ENCODE measurements at regions not wholly inside any gene's neighbourhood (a gene's known extent, or its start where the extent isn't known, plus 50 kb on each side); places are given as distances from the start of the nearest gene placed in this dataset.

DNA sequence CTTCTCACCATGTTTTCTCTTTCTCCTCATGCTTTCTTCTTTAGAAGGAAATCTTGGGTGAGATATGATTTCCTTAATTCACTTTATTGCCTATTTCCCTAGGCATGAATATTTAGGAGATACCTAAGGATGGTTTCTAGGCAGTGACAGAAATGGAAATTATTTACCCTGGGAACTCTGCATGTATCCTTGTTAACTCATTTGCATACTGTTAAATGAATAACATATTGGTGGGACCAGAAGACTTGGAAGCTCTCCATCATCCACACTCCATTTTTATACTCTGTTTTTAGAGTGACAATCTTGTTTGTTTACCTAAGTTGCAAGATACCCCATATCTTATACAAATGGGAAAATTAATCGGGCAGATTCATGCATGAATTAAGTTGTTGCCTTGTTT is 285.7 kb downstream of the RNF144B start:
- DNase-seq (ENCODE audit: low read depth), result no peak

DNA sequence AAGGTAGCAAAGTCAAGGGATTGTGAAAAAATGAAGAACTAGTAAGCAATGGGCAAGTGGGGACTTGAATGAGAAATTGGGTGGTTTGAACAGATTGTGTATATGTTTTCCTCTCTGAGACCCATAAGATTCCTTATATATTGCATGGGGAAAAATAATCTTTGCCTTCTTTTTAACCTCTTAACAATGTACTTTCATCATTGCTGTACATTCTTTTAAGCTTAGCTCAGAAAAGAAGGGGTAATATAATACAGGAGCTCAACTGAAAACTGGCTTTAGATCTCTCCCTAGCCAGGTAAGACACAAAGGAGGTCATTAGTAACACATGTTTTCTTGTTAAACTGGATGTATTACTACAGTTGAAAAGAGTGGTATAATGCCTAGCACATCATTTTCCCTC is 287.2 kb downstream of the RNF144B start:
- no peak for DNase-seq (ENCODE audit: low read depth)

- DNase-seq (ENCODE audit: low read depth), result no peak
These were observed 288.7 kb downstream of the RNF144B start for GRCh38 chr6:18675881-18676280.

DNA sequence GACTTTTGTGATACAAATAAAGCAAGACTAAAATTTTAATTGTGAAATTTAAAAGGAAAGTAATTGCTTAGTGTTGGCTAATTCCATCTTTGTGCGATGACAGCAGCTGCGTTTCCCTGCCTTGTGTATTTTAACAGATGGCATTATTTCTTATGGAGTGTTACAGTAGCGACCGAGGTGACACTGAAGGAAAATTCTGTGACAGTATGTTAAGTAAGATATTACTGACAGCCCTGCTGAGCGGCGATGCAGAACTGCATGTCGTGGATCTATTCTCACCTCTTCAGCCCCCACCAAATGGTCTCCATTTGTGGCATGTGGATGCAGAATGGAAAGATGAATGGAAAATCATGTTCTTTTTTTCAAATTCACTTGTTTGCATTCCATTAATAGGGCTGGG is 289.4 kb downstream of the RNF144B start:
- no peak for DNase-seq (ENCODE audit: low read depth)

GRCh38 chr6:18680842-18681241 is 293.7 kb downstream of the RNF144B start:
- DNase-seq (ENCODE audit: low read depth), result no peak

- DNase-seq (ENCODE audit: low read depth), result no peak
These were observed 294.8 kb downstream of the RNF144B start for GRCh38 chr6:18681832-18682503.

- DNase-seq (ENCODE audit: low read depth), result no peak
These were observed 297.2 kb downstream of the RNF144B start for GRCh38 chr6:18684343-18684742.

- DNase-seq (ENCODE audit: low read depth), result no peak
These were observed 306.0 kb downstream of the RNF144B start for GRCh38 chr6:18692929-18693685.

DNA sequence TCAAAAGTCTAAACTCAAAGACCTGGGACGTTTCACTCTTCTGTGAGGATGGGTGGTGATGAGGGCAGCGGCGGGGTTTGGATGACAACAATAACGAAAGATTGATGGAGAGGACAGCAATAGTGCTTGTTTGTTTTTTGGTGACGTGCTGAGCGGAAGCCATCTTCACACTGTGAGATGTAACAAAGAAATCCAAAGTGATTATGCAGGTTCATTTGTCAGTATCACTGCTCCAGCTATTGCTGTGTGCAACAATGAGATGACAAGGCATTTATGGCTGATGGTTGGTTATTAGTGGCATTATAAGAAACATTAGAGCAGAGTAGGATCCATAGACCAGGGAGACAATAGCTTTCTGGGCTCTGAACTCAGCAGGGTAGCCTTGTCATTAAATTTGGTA is 306.7 kb downstream of the RNF144B start:
- no peak for DNase-seq (ENCODE audit: low read depth)

DNA sequence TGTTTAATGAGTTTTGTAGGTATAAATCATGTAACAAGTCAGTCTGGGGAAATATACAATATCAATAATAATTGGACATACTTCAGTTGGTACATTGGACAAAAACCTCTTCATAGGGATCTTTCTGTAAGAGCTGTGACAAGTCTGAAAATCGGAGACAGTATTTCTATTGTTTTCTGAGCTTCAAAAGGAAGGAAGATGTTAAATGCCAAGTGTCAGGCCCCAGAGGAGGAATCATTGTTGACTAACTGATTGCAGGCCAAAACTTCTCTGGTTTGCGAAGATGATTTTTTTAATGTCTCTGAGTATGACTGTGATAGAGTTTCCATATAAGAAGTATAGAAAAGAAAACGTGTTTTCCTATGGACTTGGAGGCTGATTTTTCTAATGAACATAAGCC is 316.4 kb downstream of the RNF144B start:
- DNase-seq (ENCODE audit: low read depth), result no peak

DNA sequence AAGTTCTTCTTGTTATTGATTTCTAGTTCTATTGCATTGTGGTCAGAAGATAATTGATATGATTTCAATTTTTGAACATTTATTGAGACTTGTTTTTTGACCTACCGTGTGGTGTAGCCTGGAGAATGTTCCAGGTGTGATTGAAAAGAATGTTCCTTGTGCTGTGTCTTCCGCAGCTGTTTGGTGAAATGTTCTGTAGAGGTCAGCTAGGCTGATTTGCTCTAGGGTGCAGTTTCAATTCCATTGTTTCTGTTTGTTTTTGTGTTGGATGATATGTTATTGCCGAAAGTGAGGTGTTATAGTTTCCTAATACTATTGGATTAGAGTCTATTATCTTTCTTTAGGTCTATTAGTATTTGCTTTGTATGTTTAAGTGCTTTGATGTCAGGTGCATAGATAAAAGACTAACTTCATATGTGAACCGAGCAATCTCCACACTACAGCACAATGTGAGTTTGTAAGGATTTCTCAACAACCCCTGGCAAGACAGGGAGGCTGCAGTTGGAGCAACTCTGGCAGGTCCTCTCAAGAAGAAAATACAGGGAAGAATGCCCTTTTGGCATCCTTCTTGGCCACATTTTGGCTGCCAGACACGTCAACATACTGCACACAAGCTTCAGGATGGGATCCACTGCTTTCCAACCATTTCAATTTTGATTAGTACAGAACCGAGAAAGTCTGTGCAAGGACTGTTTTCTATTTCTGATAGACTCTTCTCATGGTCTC is 320.7 kb downstream of the RNF144B start:
- DNase-seq (ENCODE audit: low read depth), result no peak

- DNase-seq (ENCODE audit: low read depth), result no peak
These were observed 325.4 kb downstream of the RNF144B start for GRCh38 chr6:18712595-18712994.

GRCh38 chr6:18720075-18720474 is 332.9 kb downstream of the RNF144B start:
- no peak for DNase-seq (ENCODE audit: low read depth)

DNA sequence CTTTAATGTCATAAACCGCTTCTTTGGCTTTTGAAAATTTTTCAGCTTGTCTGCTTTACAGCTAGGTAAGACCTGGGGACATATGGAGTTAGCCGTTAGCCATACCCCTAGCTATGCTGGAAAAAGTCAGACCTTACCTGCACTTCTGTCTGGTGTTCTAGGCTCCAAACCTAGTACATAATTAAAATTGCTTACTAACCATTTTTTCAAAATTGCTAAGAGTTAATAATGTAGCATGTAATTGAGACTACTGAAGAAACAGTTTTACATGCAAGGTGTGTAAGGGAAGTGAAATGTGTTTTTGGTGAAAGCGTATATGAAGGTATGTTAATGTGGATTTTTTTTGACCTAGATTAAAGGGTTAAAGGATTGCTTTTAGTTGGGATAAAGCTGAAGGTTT is 336.9 kb downstream of the RNF144B start:
- no peak for DNase-seq (ENCODE audit: low read depth)

- no peak for DNase-seq (ENCODE audit: low read depth)
These were observed 338.3 kb downstream of the RNF144B start for GRCh38 chr6:18725449-18725848.

DNA sequence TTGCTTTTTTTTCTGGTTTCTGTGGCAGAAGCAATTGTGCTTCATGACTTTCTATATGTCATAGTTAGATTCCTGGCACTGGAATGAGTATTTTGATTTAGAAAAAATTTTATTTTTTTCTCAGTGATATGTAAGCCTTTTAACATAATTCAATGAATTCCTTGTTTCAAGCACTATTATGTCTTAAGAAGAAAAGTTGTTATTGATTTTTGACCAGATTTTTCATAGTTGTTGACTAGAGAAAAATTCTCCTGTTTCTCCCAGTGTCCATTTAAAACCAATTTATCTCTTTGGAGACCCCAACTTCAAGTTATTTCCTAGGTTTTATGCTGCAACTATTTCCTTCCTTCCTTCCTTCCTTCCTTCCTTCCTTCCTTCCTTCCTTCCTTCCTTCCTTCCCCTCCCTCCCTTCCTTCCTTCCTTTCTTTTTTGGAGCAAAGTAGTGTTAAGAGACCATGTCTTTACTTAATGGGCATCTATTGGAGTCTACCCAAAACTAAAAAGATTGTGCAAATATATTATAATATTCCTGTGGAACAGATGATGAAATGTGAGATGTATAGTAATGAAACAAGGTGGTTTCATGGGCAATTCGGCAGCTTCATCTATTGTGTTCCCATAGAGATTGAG is 346.9 kb downstream of the RNF144B start:
- no peak for DNase-seq (ENCODE audit: low read depth)

- no peak for DNase-seq (ENCODE audit: low read depth)
These were observed 354.6 kb downstream of the RNF144B start for GRCh38 chr6:18741741-18742140.

- no peak for DNase-seq (ENCODE audit: low read depth)
These were observed 355.3 kb downstream of the RNF144B start for GRCh38 chr6:18742406-18742805.

- DNase-seq (ENCODE audit: low read depth), result no peak
These were observed 359.6 kb downstream of the RNF144B start for GRCh38 chr6:18746727-18747126.

DNA sequence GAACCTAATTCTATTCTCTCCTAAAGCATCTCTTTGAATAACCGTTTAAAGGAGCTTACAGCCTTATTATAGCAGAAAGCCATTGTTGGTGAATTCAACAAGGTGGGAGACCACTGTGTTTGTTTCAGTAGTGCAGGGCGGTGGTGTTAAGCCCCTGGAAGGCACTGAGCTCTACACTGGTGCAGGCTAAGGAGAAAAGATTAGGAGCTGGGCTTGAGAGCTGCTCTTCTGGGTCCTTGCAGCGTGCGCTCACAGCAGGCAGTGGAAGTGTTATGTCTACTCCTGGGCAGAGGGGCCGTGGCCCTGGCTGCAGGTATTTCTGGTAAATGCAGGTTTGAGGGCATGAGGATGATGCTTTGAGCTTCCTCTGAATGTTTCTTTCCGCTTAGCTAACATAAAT is 361.2 kb downstream of the RNF144B start:
- DNase-seq (ENCODE audit: low read depth), result no peak

GRCh38 chr6:18752278-18753068 is 365.3 kb downstream of the RNF144B start:
- no peak for DNase-seq (ENCODE audit: low read depth)

DNA sequence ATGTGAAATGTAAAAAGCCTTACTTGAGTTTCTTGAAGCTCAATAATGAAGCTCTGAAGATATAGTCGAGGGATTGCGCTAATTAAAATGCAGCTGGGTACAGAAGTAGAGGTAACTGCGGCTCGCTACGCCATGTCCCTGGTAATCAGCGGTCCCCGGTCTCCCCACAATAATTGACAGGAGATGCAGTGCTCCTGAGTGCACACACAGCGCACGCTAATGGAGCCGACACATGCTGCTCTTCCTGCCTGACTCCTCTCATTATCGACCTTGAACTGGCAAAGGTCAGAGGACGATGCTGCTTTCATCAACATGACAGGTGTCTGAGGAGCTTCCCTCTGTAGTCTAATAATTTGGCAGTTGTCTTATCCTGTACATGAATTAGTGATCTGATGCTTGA is 365.9 kb downstream of the RNF144B start:
- no peak for DNase-seq (ENCODE audit: low read depth)
